22Rv1 (cell line): ENCODE measurements at regions not wholly inside any gene's neighbourhood (a gene's known extent, or its start where the extent isn't known, plus 50 kb on each side); places are given as distances from the start of the nearest gene placed in this dataset.

Source experiments
- H3K27ac ChIP-seq: fragments of 450-650 bp; 2 replicates; pipeline ENCODE4 v1.5.1; 2017
- ZFX ChIP-seq: fragments of 450-650 bp; IDR thresholded peaks from 2 replicates; pipeline ENCODE4 v1.6.1; 2017; ENCODE audit warnings: antibody characterized with exemption, borderline replicate concordance
- TF ChIP-seq, protein P1 (sequence below): fragments of 450-650 bp; IDR thresholded peaks from 2 replicates; pipeline ENCODE4 v1.5.1; 2017; ENCODE audit warnings: mild to moderate bottlenecking

DNA sequence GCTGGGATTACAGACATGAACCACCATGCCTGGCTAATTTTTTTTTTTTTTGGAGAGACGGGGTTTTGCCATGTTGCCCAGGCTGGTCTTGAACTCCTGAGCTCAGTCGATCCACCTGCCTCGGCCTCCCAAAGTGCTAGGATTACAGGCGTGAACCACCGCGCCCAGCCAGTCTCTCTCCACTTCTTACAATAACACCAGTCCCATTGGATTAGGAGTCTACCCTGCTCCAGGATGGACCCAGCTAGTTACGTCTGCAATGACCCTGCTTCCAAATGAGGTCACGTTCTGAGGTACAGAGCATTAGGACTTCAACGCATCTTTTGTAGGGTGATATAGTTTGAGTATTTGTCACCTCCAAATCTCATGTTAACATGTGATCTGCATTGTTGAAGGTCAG, 146.9 kb upstream of the MYLIP start:
- no peak for TF ChIP-seq ZFX
- TF ChIP-seq, protein P1, sequence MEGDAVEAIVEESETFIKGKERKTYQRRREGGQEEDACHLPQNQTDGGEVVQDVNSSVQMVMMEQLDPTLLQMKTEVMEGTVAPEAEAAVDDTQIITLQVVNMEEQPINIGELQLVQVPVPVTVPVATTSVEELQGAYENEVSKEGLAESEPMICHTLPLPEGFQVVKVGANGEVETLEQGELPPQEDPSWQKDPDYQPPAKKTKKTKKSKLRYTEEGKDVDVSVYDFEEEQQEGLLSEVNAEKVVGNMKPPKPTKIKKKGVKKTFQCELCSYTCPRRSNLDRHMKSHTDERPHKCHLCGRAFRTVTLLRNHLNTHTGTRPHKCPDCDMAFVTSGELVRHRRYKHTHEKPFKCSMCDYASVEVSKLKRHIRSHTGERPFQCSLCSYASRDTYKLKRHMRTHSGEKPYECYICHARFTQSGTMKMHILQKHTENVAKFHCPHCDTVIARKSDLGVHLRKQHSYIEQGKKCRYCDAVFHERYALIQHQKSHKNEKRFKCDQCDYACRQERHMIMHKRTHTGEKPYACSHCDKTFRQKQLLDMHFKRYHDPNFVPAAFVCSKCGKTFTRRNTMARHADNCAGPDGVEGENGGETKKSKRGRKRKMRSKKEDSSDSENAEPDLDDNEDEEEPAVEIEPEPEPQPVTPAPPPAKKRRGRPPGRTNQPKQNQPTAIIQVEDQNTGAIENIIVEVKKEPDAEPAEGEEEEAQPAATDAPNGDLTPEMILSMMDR, result no peak
- no peak overlapping the region for H3K27ac ChIP-seq

DNA sequence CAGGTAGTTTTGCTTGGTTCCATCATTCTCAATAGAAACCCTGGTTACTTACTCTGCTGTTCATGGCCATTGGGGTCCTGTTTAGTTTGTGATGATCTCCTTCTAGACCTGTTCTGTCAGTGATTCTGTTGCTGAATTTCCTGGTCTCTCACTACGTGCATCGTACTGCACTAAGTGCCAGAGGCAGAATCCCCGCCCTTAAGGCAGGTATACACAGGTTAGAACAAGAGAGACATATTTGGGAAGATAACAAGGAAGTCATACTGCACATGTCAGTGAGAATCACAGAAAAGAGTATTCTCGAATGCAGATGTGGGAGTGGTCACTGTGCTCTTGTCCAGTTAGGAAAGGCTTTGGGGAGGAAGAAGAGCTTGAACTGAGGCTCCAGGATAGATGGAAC, 148.1 kb upstream of the MYLIP start:
- no peak overlapping the region for H3K27ac ChIP-seq
- no peak for TF ChIP-seq ZFX
- TF ChIP-seq, protein P1, result no peak

DNA sequence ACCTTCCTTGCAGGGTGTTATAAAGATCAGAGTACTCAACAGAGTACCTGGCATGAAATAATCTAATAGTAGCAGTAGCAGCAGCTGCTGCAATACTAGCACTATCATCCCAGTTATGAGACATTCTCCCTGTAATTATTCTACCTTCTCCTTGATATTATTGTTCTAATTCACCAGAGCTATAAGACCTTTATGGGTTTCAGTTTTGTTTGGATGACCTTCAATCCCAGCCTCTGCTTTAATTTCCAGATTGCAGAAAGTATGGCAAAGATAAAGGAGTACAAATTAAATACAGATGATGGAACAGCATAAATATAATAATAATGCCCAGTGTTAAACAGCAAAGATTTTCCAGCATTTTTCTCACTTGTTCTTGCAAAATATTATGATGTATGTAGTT, 150.5 kb upstream of the MYLIP start:
- no peak overlapping the region for H3K27ac ChIP-seq
- TF ChIP-seq, protein P1, result no peak
- no peak for TF ChIP-seq ZFX

DNA sequence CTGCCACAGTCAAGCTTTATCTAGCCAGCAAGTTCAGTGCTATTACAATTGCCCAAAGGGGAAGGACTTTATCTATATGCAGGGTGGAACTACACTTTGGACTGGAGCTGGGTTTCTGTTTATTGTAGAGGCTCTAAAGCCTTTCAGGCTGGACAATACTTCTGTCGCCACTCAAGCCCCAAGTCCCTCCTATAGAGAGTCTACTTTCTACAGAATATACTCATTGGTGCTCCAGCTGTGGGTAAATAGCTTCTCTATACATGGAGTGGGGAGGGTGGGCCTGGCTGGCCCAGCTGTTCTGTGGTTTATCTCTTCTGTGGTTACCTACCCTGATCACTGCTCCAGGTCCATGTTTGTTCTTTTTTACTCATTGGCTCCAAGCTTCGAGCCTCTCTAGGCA, 151.8 kb upstream of the MYLIP start:
- no peak overlapping the region for H3K27ac ChIP-seq
- TF ChIP-seq, protein P1, result no peak
- no peak for TF ChIP-seq ZFX

DNA sequence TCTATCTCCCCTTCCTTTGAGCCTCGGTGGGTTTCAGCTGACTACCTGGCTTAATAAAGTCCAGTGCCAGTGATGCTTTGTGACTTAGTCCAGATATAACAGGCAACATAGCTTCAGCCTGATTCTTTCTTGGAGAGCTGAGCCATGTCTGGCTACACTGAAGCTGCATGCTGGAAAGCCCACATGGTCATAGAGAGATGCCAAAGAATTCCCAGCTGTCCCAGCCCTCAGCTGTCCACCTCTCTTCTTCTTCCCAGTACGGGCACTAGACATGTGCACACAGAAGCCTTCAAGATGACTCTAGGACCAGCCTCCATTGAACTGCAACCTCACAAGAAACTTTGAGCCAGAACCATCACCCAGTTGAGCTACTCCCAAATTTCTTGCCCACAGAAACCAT, 154.1 kb upstream of the MYLIP start:
- TF ChIP-seq ZFX, result no peak
- TF ChIP-seq, protein P1, result no peak
- no peak overlapping the region for H3K27ac ChIP-seq

DNA sequence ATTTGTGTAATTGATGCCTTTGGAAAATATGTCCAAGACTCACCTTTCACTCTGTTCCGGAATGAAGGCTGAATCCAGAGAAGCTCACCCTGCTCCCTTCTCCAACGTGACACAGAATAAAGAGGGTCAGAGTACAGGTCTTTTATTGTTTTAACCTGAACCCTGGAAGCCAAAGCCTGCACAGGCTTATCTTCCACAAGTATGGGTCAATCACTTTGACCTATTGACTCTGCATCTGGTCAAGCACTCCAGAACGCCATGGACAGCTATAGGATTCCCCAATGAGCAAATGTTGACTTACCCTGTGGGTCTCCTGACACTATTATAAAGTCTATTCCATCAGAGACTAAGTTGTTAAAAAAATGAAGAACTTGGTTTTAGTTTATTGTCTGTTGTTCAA, 158.4 kb upstream of the MYLIP start:
- H3K27ac ChIP-seq, result no peak overlapping the region
- TF ChIP-seq, protein P1, result no peak
- TF ChIP-seq ZFX, result no peak

DNA sequence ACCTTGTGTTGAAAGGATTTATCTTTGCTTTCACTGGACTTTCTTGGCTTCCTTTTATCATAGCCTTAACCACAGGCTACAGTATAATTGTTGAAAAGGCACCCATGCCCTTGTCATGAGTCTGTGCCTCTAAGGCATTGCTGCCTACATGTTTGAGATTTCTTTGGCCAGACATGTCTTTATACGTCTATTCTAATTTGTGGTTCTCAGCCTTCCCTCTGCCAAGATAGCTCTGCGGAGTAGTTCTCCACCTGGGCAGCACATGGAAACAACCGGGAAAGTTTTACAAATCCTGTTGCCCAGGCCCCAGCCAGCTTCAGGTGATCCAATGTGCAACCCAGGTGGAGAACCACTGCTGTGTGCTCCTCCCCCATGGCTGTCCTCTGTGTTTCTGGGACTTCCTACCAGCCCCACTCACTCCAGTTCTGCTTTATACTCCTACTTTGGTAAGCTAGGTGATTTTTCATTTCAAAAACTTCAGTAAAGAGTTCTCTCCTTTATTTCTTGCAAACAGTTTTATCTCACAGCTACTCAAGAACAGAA, 159.6 kb upstream of the MYLIP start:
- H3K27ac ChIP-seq, result no peak overlapping the region
- TF ChIP-seq ZFX, result no peak
- TF ChIP-seq, protein P1, result no peak
